Skeletal muscle tissue (tissue), 3 donors: ENCODE measurements at regions not wholly inside any gene's neighbourhood (a gene's known extent, or its start where the extent isn't known, plus 50 kb on each side); places are given as distances from the start of the nearest gene placed in this dataset.

Source experiments
- H3K27ac ChIP-seq: one replicate; pipeline ENCODE4 v1.7.0; 2013; ENCODE audit warnings: mild to moderate bottlenecking, low read depth, low read length, inconsistent platforms
- H3K27me3 ChIP-seq, 3 donors: one replicate each; pipeline ENCODE4 v1.7.0; 2013; ENCODE audit warnings: low read length in 3 of 3; ENCODE audit not compliant: control insufficient read depth in 3 of 3, insufficient read depth in 3 of 3
- H3K36me3 ChIP-seq, 3 donors: one replicate each; pipeline ENCODE4 v1.7.0; 2013; ENCODE audit warnings: low read length in 3 of 3; ENCODE audit not compliant: control insufficient read depth in 3 of 3, insufficient read depth in 3 of 3
- H3K4me1 ChIP-seq, 3 donors: one replicate each; pipeline ENCODE4 v1.7.0; 2013; ENCODE audit warnings: low read length in 3 of 3, mild to moderate bottlenecking in 3 of 3; ENCODE audit not compliant: control insufficient read depth in 3 of 3, insufficient read depth in 3 of 3
- H3K4me3 ChIP-seq, 3 donors: one replicate each; pipeline ENCODE4 v1.7.0; 2013; ENCODE audit warnings: low read length in 3 of 3
- H3K9ac ChIP-seq, 3 donors: one replicate each; pipeline ENCODE4 v1.7.0; 2013; ENCODE audit warnings: low read length in 3 of 3, mild to moderate bottlenecking in 3 of 3, moderate library complexity in 2 of 3, low read depth in 1 of 3
- H3K9me3 ChIP-seq, 3 donors: one replicate each; pipeline ENCODE4 v1.7.0; 2013; ENCODE audit warnings: low read length in 3 of 3; ENCODE audit not compliant: control insufficient read depth in 3 of 3
- donor health status: Osteomylitis.

DNA sequence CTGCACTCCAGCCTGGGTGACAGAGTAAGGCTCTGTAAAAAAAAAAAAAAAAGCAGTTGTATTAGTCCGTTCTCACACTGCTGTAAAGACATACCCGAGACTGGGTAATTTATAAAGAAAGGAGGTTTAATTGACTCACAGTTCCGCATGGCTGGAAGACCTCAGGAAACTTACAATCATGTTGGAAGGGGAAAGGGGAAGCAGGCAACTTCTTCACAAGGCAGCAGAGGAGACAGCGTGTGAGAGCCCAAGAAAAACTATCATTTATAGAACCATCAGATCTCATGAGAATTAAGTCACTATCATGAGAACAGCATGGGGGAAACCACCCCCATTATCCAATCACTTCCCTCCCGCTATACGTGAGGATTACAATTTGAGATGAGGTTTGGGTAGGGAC lies 151.7 kb upstream of the NR5A2 start:
- no peak overlapping the region for H3K9ac ChIP-seq
- peaks cover 0 to 3% (median 0%) of the 10 kb centered on the region in 3 donors for H3K27me3 ChIP-seq
- H3K27ac ChIP-seq = no peak overlapping the region
- H3K36me3 ChIP-seq = no peaks in the 10 kb centered on the region
- H3K4me1 ChIP-seq = no peaks in the 10 kb centered on the region
- H3K4me3 ChIP-seq = no peak overlapping the region
- H3K9me3 ChIP-seq = no peaks in the 10 kb centered on the region

DNA sequence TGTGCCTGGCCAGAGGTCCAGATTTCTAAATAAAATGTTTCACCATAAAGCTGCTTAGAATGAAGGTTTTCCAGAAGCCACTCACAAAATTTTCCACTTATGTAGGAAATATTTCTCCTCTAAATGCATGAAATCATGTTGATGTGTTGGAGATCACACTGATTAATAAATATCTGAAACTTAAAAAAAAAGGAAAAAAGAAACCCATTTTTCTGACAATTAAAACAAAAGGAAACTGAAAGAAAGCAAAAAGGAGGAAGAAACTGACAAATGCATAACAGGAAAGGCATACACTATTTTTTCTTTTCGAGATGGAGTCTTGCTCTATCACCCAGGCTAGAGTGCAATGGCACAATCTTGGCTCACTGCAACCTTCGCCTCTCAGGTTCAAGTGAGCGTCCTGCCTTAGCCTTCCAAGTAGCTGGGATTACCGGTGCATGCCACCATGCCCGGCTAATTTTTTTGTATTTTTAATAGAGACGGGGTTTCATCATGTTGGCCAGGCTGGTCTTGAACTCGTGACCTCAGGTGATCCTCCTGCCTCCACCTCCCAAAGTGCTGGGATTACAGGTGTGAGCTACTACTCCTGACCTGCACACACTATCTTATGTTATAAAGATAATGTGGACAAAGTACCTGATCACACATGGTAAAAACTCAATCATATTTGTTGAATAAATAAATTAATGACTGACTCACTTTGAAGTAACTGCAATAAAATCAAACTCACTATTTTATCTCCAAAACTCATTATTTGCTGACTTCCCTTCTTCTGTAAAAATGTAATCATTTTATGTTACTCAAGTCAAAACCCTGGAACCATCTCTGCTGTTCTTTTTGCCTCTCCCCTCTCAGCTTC lies 149.8 kb upstream of the NR5A2 start:
- Histone ChIP-seq H3K9ac (no peak overlapping the region), H3K4me1 (no peaks in the 10 kb centered on the region), H3K36me3 (no peaks in the 10 kb centered on the region), H3K9me3 (no peaks in the 10 kb centered on the region), H3K27ac (no peak overlapping the region), H3K27me3 (peaks cover 0 to 3% (median 0%) of the 10 kb centered on the region in 3 donors), H3K4me3 (no peak overlapping the region)

DNA sequence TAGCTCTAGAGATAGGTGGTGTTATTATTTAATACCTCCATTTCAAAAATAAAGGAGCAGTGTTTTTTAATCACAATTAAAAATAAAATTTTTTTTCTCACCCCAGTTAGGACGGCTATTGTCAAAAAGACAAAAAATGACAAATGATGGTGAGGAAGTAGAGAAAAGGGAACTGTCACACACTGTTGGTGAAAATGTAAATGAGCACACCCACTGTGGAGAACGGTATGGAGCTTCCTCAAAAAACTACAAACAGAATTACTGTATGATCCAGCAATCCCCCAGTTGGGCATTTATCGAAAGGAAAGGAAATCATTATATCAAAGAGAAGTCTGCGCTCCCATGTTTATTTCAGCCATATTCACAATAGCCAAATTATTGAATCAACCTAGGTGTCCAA lies 148.7 kb upstream of the NR5A2 start:
- no peaks in the 10 kb centered on the region for H3K9me3 ChIP-seq
- H3K9ac ChIP-seq = no peak overlapping the region
- no peaks in the 10 kb centered on the region for H3K4me1 ChIP-seq
- no peaks in the 10 kb centered on the region for H3K27me3 ChIP-seq
- H3K27ac ChIP-seq = no peak overlapping the region
- H3K36me3 ChIP-seq = no peaks in the 10 kb centered on the region
- no peak overlapping the region for H3K4me3 ChIP-seq

DNA sequence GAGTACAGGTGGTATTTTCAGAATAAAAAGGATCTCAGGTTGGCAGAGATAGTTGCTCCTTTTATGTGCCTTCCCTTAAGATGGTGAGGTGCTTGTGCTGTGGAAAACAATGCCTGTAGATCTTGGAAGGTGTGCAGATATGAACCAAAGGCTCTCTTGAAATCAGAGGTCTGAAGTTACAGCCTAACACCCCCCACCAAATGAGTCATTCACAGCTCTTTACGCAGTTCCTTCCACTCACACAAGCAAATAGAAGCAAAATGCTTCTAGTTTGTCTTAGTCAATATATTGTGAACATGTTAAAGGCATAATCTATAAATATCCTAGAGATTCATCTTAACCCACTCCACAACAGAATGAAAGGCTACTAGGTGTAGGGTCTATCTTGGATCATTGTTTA lies 128.9 kb upstream of the NR5A2 start:
- H3K4me3 ChIP-seq = no peak overlapping the region
- H3K4me1 ChIP-seq = no peaks in the 10 kb centered on the region
- H3K36me3 ChIP-seq = no peaks in the 10 kb centered on the region
- H3K9ac ChIP-seq = no peak overlapping the region
- H3K27me3 ChIP-seq = no peaks in the 10 kb centered on the region
- H3K27ac ChIP-seq = no peak overlapping the region
- H3K9me3 ChIP-seq = no peaks in the 10 kb centered on the region

DNA sequence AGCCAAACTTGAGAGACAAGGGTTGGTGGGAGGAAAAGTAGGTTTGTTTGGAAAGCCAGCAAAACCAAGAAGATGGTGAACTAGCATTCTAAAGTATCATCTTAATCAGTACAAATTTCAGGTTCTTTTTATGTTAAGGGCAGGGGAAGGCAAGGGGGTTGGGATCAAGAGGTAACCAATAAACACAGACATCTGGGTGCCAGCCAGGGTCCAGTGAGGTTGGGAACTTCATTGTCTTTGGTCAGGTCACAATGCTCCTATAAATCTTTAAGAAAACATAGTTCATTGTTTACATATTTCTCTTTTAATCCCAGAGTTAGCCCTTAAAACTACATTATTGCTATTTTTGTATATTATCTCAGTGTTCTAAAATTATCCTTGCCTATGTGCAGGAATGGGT lies 126.2 kb upstream of the NR5A2 start:
- H3K4me3 ChIP-seq = no peak overlapping the region
- H3K9ac ChIP-seq = no peak overlapping the region
- H3K4me1 ChIP-seq = no peaks in the 10 kb centered on the region
- H3K36me3 ChIP-seq = no peaks in the 10 kb centered on the region
- H3K9me3 ChIP-seq = no peaks in the 10 kb centered on the region
- H3K27me3 ChIP-seq = no peaks in the 10 kb centered on the region
- no peak overlapping the region for H3K27ac ChIP-seq

DNA sequence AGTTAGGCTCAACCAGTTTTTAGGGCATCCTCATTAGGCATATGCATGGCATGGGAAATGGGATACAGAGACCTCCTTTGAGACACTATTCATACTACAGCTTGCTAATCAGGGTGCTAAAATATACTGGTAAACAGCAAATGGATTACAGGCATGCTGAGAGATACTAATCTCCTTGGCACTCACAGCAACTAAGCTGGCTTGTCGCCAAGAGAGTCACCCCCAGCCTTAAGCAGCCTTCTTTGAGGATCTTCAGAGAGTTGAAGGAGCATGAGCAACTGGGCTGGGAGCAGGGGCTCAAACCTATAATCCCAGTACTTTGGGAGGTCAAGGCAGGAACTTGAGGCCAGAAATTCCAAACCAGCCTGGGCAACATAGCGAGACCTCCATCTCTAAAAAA lies 120.1 kb upstream of the NR5A2 start:
- H3K9me3 ChIP-seq = no peaks in the 10 kb centered on the region
- H3K9ac ChIP-seq = no peak overlapping the region
- no peaks in the 10 kb centered on the region for H3K27me3 ChIP-seq
- no peaks in the 10 kb centered on the region for H3K36me3 ChIP-seq
- no peak overlapping the region for H3K27ac ChIP-seq
- no peaks in the 10 kb centered on the region for H3K4me1 ChIP-seq
- H3K4me3 ChIP-seq = no peak overlapping the region

DNA sequence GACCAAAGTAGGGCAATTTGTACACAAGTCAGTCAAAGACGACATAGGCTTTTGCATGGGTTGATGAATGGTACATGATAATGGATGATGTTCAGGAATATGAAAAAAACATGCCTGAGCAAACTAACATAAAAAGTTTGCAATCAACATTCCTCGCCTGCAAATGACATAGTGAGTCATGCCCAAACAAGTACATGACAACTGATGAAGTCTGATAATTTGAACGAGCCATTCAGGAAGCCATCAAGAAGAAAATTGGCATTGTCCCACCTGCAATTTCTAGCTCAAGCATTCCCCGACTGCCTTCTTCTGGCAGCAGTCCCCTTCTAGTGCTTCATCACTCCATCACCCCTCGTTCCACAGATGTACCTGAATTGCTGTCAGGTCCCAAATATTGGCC lies 118.4 kb upstream of the NR5A2 start:
- Histone ChIP-seq H3K9ac (no peak overlapping the region), H3K36me3 (no peaks in the 10 kb centered on the region)

DNA sequence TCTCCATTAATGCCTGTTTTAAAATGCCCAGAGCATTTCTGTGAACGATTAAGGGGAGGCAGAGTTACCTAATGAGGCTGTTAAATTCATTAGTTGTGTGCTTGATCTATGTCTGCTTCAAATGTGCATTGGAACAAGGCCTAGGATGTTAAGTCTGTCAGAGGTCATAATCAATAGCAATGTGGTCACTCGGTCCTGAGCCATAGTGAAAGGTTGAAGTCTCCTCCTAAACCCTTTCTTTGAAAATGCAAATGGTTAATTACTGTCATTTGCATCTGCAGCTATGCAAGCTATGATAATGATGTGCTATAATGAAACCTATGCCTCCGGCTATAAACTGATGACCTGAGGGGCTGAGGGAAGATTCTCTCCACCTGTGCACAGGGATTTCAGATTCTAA lies 114.2 kb upstream of the NR5A2 start:
- Histone ChIP-seq H3K27me3 (no peaks in the 10 kb centered on the region), H3K4me1 (no peaks in the 10 kb centered on the region), H3K9me3 (no peaks in the 10 kb centered on the region), H3K4me3 (no peak overlapping the region), H3K36me3 (no peaks in the 10 kb centered on the region), H3K9ac (no peak overlapping the region), H3K27ac (no peak overlapping the region)

More for the DNA sequence above, 118.4 kb upstream of the NR5A2 start:
- no peak overlapping the region for H3K4me3 ChIP-seq
- H3K4me1 ChIP-seq = no peaks in the 10 kb centered on the region
- H3K27me3 ChIP-seq = no peaks in the 10 kb centered on the region
- no peak overlapping the region for H3K27ac ChIP-seq
- H3K9me3 ChIP-seq = no peaks in the 10 kb centered on the region

DNA sequence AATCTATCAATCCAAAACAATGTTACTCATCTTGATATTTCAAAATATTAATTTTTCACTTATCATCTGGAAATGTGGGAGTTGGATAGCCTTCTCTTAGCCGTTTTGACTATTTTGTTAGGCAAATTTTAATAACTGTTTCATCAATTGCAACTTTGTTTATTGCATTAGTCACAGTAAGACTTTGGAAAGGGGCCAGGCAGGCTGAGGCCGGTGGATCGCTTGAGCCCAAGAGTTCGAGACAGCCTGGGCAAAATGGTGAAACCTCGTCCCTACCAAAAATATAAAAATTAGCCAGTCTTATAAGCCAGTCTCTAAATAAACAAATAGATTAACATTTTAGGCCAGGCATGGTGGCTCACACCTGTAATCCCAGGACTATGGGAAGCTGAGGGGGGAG lies 113.0 kb upstream of the NR5A2 start:
- no peaks in the 10 kb centered on the region for H3K9me3 ChIP-seq

DNA sequence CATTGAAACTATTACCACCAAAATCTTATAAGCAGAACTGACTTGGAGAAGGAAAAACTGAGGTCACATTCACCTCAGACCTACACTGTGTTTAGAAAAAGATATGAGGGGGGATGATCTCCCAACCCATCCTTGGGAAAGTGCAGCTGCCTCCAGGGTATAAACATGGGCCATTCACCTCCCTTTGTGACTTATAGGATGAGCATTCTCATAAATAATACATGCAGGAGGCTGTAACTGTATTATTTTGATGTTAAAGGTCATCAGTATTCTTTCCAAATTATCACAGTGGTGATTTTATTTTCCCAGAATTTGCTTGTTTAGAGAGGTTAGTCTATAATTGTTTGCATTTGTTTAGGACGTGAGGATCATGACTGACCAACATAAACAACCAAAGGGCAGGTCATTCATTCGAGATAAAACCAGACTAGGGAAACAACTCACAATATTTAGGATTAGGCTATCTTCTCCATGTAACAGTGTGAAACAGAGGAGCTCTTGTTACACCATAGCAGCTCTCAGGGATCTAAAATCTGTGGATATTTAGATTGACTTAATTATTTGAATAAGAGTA lies 109.2 kb upstream of the NR5A2 start:
- no peak overlapping the region for H3K4me3 ChIP-seq
- no peak overlapping the region for H3K9ac ChIP-seq
- H3K4me1 ChIP-seq = no peaks in the 10 kb centered on the region
- H3K27ac ChIP-seq = no peak overlapping the region
- no peaks in the 10 kb centered on the region for H3K27me3 ChIP-seq
- H3K9me3 ChIP-seq = no peaks in the 10 kb centered on the region
- H3K36me3 ChIP-seq = no peaks in the 10 kb centered on the region

More for the DNA sequence above, 113.0 kb upstream of the NR5A2 start:
- Histone ChIP-seq H3K4me3 (no peak overlapping the region), H3K36me3 (no peaks in the 10 kb centered on the region), H3K27ac (no peak overlapping the region), H3K4me1 (no peaks in the 10 kb centered on the region), H3K27me3 (no peaks in the 10 kb centered on the region), H3K9ac (no peak overlapping the region)
